KMS-11 (cell line): ENCODE measurements at regions not wholly inside any gene's neighbourhood (a gene's known extent, or its start where the extent isn't known, plus 50 kb on each side); places are given as distances from the start of the nearest gene placed in this dataset.
"Not testable (repeated sequence)": the region's sequence is repeated elsewhere in the genome, so short reads cannot be mapped to it uniquely, and the experiment has no call there.

Experiments
- H2AFZ ChIP-seq: fragments of 200-600 bp; sonication (generic); 2 replicates; pipeline ENCODE4 v1.6.1; 2016; ENCODE audit warnings: antibody characterized with exemption, mixed run types, low read depth
- H3K27ac ChIP-seq: fragments of 200-600 bp; sonication (generic); 2 replicates; pipeline ENCODE4 v1.6.1; 2016; ENCODE audit warnings: mild to moderate bottlenecking, mixed run types
- H3K27me3 ChIP-seq: fragments of 200-600 bp; sonication (generic); 2 replicates; pipeline ENCODE4 v1.6.1; 2017; ENCODE audit warnings: mild to moderate bottlenecking, low read depth, mixed run types, moderate library complexity; ENCODE audit not compliant: insufficient read depth
- H3K36me3 ChIP-seq: fragments of 200-600 bp; sonication (generic); 2 replicates; pipeline ENCODE4 v1.6.1; 2017; ENCODE audit warnings: mild to moderate bottlenecking, mixed run types; ENCODE audit not compliant: insufficient read depth
- H3K4me1 ChIP-seq: fragments of 200-600 bp; sonication (generic); 2 replicates; pipeline ENCODE4 v1.6.1; 2016; ENCODE audit warnings: mild to moderate bottlenecking, low read depth, mixed run types; ENCODE audit not compliant: poor library complexity, severe bottlenecking
- H3K4me2 ChIP-seq: fragments of 200-600 bp; sonication (generic); 2 replicates; pipeline ENCODE4 v1.7.0; 2016; ENCODE audit warnings: mild to moderate bottlenecking, mixed run types
- H3K4me3 ChIP-seq: fragments of 200-600 bp; sonication (generic); IDR thresholded peaks from 2 replicates; pipeline ENCODE4 v1.6.1; 2017; ENCODE audit warnings: low read depth, low read length, mixed read lengths; ENCODE audit not compliant: insufficient read depth
- H3K79me2 ChIP-seq: fragments of 200-600 bp; sonication (generic); 2 replicates; pipeline ENCODE4 v1.6.1; 2016; ENCODE audit warnings: low read depth, mixed run types; ENCODE audit not compliant: insufficient read depth
- H3K9ac ChIP-seq: fragments of 200-600 bp; sonication (generic); 2 replicates; pipeline ENCODE4 v1.6.1; 2016; ENCODE audit warnings: mild to moderate bottlenecking, mixed run types
- H4K20me1 ChIP-seq: fragments of 200-600 bp; sonication (generic); 2 replicates; pipeline ENCODE4 v1.6.1; 2016; ENCODE audit warnings: mild to moderate bottlenecking, mixed run types; ENCODE audit not compliant: insufficient read depth
- CTCF ChIP-seq: fragments of 200-600 bp; sonication (generic); conservative IDR thresholded peaks from 2 replicates; pipeline ENCODE4 v1.6.1; 2017; ENCODE audit warnings: low read depth, mild to moderate bottlenecking, antibody characterized with exemption, low read length, moderate library complexity, mixed read lengths

GRCh38 chr5:89320421-89321277 lies 437.7 kb upstream of the MEF2C start:
- no peak for TF ChIP-seq CTCF
- Histone ChIP-seq H3K27me3 (no peaks in the 10 kb centered on the region), H2AFZ (no peak overlapping the region), H3K9ac (no peak overlapping the region), H3K27ac (peak overlapping the region; percentile 36; the same call in 1 of the 2 replicates), H3K79me2 (no peaks in the 10 kb centered on the region), H3K36me3 (no peaks in the 10 kb centered on the region), H3K4me1 (peaks cover 81% of the 10 kb centered on the region), H3K4me2 (peak overlapping the region; percentile 77), H4K20me1 (no peaks in the 10 kb centered on the region), H3K4me3 (no peak overlapping the region)

DNA sequence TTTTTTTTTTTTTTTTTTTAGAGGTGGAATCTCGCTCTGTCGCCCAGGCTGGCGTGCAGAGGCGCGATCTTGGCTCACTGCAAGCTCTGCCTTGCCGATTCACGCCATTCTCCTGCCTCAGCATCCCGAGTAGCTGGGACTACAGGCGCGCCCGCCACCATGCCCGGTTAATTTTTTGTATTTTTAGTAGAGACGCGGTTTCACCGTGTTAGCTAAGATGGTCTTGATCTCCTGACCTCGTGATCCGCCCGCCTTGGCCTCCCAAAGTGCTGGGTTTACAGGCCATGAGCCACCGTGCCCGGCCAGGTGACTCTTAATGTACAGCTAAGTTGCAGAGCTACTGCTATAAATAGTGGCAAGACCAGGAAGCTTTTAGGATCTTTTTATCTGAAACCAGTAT lies 434.9 kb upstream of the MEF2C start:
- H2AFZ ChIP-seq, H3K4me3 ChIP-seq, H4K20me1 ChIP-seq, H3K36me3 ChIP-seq, H3K79me2 ChIP-seq, H3K27ac ChIP-seq, H3K9ac ChIP-seq, H3K27me3 ChIP-seq: not testable (repeated sequence)
- Histone ChIP-seq H3K4me2 (peak overlapping the region; percentile 77; the same call in 1 of the 2 replicates), H3K4me1 (peaks cover 89% of the 10 kb centered on the region)

DNA sequence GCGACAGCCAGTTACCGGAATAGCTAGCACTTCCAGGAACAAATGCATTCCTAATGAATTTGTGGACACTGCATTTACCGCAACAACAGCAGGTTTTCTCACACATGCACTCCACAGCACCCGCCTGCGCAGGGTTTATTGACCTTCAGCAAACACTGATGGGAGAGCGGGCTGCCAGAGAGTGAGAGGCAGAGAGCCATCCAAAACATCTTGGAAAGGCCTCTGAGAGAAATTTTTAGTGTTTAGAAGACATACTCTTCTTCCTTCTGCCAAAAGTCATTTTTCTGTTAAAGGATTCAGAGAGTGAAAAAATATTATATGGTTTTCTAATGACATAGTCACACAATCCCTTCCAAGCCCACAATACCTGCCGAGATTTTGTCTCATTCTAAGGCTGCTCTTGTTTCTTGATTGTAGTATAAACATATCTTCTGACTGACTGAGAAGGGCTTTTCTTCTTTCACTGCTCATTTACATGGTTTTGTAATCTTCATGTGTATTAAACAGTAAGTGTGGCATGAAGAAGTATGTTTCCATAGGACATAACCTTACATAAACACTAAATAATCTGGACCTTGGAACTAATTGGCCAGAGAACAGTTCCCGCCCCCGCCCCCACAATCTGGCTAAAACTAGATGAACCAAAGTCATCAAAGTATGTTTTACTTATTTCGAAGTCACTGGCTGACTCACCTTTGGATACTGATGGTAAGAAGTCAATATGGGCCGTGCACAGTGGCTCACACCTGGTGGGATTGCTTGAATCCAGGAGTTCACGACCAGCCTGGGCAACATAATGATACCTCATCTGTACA lies 432.5 kb upstream of the MEF2C start:
- Histone ChIP-seq H3K36me3 (no peaks in the 10 kb centered on the region), H3K4me2 (peak overlapping the region; percentile 84), H3K27ac (peak overlapping the region; percentile 98), H3K79me2 (no peaks in the 10 kb centered on the region), H3K27me3 (no peaks in the 10 kb centered on the region), H3K4me1 (peaks cover 86% of the 10 kb centered on the region), H2AFZ (peak overlapping the region; percentile 4; the same call in 1 of the 2 replicates), H3K9ac (peak overlapping the region; percentile 65; the same call in 1 of the 2 replicates), H3K4me3 (no peak overlapping the region), H4K20me1 (no peaks in the 10 kb centered on the region)
- TF ChIP-seq CTCF: no peak

GRCh38 chr5:89313804-89314588 lies 431.0 kb upstream of the MEF2C start:
- Histone ChIP-seq H4K20me1 (no peaks in the 10 kb centered on the region), H3K4me1 (peaks cover 76% of the 10 kb centered on the region), H3K27ac (peak overlapping the region; percentile 98), H3K79me2 (no peaks in the 10 kb centered on the region), H3K27me3 (no peaks in the 10 kb centered on the region), H3K4me2 (peak overlapping the region; percentile 84), H2AFZ (peak overlapping the region; percentile 59), H3K9ac (peak overlapping the region; percentile 65), H3K36me3 (no peaks in the 10 kb centered on the region), H3K4me3 (no peak overlapping the region)
- TF ChIP-seq CTCF: no peak
